HL-60 (cell line): ENCODE measurements at regions not wholly inside any gene's neighbourhood (a gene's known extent, or its start where the extent isn't known, plus 50 kb on each side); places are given as distances from the start of the nearest gene placed in this dataset.

Experiments used
- DNase-seq, 2 experiments: peaks; one replicate each; pipeline ENCODE4 v3.0.0-alpha.2; 2010 to 2020; ENCODE audit warnings: low read depth in 1 of 2, low spot score in 1 of 2
- H3K27ac ChIP-seq: fragments of 250-450 bp; sonication (Bioruptor Pico); replicated peaks from 2 replicates; pipeline ENCODE4 v1.5.1; 2020; ENCODE audit warnings: mild to moderate bottlenecking, moderate library complexity
- H3K27me3 ChIP-seq: fragments of 250-450 bp; sonication (Bioruptor Pico); 2 replicates; pipeline ENCODE4 v1.5.1; 2021; ENCODE audit warnings: mild to moderate bottlenecking, moderate library complexity; ENCODE audit not compliant: insufficient read depth, poor library complexity, severe bottlenecking
- H3K4me3 ChIP-seq: replicated peaks from 2 replicates; pipeline ENCODE4 v1.5.1; 2011; ENCODE audit warnings: mild to moderate bottlenecking, control low read depth, low read length; ENCODE audit not compliant: insufficient read depth
- GABPA ChIP-seq: IDR thresholded peaks from 2 replicates; pipeline ENCODE4 v1.6.1; 2012; ENCODE audit warnings: low read depth
- POLR2AphosphoS5 ChIP-seq: IDR thresholded peaks from 2 replicates; pipeline ENCODE4 v1.6.1; 2012; ENCODE audit warnings: low read depth
- SPI1 ChIP-seq: IDR thresholded peaks from 2 replicates; pipeline ENCODE4 v1.6.1; 2012; ENCODE audit warnings: low read depth, mild to moderate bottlenecking, borderline replicate concordance
- TF ChIP-seq, protein P1 (sequence below): IDR thresholded peaks from one replicate; pipeline ENCODE4 v1.5.1; 2011; ENCODE audit warnings: low read length, control low read depth, inconsistent platforms; ENCODE audit not compliant: insufficient read depth
- TF ChIP-seq, protein P2 (sequence below): IDR thresholded peaks from 2 replicates; pipeline ENCODE4 v1.6.1; 2012; ENCODE audit warnings: low read depth; ENCODE audit not compliant: insufficient replicate concordance

DNA sequence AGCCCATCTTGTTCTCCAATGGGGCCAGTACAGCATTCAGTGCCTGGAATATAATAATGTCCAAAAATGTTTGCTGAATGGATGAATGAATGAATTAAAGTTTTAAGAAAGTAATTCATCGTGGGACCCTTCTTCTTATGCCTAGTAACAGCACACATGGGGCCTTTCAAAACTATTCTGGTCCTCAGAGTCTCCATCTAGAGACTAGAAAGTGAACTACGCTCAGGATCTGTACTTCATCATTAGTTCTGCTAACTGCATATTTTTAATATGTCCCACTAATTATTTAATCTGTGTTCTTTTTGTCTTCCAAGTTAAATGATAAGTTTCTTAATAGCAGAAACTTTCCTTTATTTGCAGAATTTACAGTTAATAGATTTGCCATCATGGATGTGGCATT is 172.5 kb downstream of the SMAD2 start:
- TF ChIP-seq SPI1: no peak
- TF ChIP-seq, protein P1, sequence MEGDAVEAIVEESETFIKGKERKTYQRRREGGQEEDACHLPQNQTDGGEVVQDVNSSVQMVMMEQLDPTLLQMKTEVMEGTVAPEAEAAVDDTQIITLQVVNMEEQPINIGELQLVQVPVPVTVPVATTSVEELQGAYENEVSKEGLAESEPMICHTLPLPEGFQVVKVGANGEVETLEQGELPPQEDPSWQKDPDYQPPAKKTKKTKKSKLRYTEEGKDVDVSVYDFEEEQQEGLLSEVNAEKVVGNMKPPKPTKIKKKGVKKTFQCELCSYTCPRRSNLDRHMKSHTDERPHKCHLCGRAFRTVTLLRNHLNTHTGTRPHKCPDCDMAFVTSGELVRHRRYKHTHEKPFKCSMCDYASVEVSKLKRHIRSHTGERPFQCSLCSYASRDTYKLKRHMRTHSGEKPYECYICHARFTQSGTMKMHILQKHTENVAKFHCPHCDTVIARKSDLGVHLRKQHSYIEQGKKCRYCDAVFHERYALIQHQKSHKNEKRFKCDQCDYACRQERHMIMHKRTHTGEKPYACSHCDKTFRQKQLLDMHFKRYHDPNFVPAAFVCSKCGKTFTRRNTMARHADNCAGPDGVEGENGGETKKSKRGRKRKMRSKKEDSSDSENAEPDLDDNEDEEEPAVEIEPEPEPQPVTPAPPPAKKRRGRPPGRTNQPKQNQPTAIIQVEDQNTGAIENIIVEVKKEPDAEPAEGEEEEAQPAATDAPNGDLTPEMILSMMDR: peak; percentile 28
- TF ChIP-seq, protein P2, sequence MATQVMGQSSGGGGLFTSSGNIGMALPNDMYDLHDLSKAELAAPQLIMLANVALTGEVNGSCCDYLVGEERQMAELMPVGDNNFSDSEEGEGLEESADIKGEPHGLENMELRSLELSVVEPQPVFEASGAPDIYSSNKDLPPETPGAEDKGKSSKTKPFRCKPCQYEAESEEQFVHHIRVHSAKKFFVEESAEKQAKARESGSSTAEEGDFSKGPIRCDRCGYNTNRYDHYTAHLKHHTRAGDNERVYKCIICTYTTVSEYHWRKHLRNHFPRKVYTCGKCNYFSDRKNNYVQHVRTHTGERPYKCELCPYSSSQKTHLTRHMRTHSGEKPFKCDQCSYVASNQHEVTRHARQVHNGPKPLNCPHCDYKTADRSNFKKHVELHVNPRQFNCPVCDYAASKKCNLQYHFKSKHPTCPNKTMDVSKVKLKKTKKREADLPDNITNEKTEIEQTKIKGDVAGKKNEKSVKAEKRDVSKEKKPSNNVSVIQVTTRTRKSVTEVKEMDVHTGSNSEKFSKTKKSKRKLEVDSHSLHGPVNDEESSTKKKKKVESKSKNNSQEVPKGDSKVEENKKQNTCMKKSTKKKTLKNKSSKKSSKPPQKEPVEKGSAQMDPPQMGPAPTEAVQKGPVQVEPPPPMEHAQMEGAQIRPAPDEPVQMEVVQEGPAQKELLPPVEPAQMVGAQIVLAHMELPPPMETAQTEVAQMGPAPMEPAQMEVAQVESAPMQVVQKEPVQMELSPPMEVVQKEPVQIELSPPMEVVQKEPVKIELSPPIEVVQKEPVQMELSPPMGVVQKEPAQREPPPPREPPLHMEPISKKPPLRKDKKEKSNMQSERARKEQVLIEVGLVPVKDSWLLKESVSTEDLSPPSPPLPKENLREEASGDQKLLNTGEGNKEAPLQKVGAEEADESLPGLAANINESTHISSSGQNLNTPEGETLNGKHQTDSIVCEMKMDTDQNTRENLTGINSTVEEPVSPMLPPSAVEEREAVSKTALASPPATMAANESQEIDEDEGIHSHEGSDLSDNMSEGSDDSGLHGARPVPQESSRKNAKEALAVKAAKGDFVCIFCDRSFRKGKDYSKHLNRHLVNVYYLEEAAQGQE: no peak
- DNase-seq: no peak
- H3K27ac ChIP-seq: no peak overlapping the region
- peaks cover 2% of the 10 kb centered on the region for H3K27me3 ChIP-seq
- no peak overlapping the region for H3K4me3 ChIP-seq

DNA sequence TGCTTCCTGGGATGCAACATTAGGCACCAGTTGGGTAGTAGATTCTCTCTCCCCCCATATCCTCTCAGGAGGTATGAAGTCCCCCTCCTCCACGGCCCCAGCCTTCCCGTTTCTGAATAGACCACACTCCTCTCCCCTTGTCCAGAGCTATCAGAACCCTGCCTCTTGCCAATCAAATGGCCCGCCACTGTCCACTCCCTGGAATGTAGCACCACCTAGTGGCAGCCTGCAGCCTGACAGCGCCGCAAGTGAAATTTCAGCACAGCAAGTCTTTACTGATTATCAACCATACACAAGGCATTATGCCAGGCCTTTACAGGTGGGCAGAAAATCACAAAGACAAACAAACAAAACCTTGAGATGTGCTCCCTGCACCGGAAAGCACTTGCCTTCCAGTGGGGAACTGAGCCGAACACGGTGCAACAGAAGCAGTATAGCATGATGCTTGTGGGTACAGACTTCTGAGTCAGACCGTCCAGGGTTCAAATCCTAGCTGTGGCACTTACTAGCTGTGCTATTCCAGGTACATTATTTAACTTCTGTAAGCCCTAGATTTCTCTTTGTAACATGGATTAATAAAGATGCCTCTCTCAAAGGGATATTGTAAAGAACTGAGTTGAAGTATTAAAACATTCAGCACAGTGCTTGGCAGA is 174.0 kb downstream of the SMAD2 start:
- TF ChIP-seq GABPA: no peak
- TF ChIP-seq, protein P1: peak; percentile 99
- peak; percentile 14 to 61 for DNase-seq
- no peak overlapping the region for H3K27ac ChIP-seq
- peaks cover 2% of the 10 kb centered on the region for H3K27me3 ChIP-seq
- no peak overlapping the region for H3K4me3 ChIP-seq

DNA sequence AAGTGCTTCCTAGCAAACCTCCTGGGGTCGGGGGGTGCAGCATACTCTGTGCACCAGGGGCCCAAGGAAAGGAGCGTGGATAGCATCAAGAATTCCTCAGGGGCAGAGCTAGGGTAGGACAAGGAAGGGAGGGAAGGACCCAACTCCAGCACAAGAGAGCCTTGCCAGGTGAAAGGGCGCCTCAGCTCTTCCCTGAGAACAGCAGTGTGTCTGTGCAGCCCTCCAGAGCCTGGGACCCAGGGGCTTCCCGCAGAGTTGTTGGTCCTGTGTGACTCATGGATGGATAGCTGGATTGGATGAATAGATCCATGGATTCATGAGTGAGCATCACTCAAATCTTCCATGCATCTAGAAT is 175.4 kb downstream of the SMAD2 start:
- no peak for DNase-seq
- Histone ChIP-seq H3K27me3 (no peaks in the 10 kb centered on the region), H3K27ac (no peak overlapping the region), H3K4me3 (no peak overlapping the region)
- TF ChIP-seq GABPA (no peak), SPI1 (no peak), POLR2AphosphoS5 (no peak)
- TF ChIP-seq, protein P2: no peak
- TF ChIP-seq, protein P1: no peak

DNA sequence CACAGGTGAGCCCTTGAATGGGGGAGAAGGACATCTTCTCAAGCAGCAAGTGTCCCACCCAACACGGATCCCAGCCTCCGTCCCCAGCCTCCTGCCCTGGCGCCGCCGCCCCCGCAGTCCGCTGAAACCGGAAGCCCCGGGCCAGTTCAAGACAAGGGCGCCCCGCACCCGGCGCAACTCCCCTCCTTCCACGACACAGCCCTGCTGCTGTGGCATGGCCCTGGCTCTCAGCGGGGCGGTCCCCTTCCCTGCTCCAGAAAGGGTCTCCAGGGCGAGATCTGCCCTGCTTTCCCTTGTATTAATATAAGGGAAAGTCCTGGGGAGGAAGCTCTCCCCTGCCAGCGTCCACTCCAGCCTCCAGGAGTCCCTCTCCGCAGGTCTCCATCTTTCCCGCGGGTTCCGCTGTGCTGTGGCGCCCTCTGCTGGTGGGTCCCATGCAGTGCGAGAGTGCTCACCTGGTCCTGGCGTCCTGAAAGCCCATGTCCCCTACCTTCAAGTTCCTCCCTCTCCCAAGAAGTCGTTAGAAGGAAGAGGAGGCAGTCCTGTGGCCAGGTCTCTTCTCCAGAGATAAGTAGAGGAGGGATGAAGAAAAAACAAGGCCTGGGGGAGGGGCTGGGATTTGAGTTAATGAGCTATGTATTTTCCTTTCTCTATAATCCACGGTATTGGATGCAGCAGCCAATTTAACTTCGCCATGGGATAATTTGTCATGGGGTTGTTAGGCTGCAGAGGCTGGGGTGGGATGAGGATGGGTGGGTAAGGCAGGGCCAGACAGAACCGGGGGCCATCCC is 176.0 kb downstream of the SMAD2 start:
- DNase-seq: peak; percentile 40 to 56
- TF ChIP-seq POLR2AphosphoS5: no peak
- TF ChIP-seq, protein P1: peak; percentile 99
- H3K4me3 ChIP-seq: no peak overlapping the region
- no peak overlapping the region for H3K27ac ChIP-seq
- no peaks in the 10 kb centered on the region for H3K27me3 ChIP-seq
